H1 (cell line): ENCODE measurements at regions not wholly inside any gene's neighbourhood (a gene's known extent, or its start where the extent isn't known, plus 50 kb on each side); places are given as distances from the start of the nearest gene placed in this dataset.

ENCODE experiments used
- CTCF ChIA-PET: fragments of 300-600 bp; sonication (Branson Sonifier 250); formaldehyde crosslinking; loops from one replicate; lab custom pipeline; 2021; ENCODE audit not compliant: partially characterized antibody; lab: Charles Lee
- POLR2A ChIA-PET: fragments of 300-600 bp; sonication (Branson Sonifier 250); formaldehyde crosslinking; loops from one replicate; lab custom pipeline; 2021; ENCODE audit warnings: inconsistent platforms; ENCODE audit not compliant: partially characterized antibody; lab: Charles Lee
- DNase-seq, 2 experiments: peaks; one replicate each; pipeline versions ENCODE4 v3.0.0 to v3.0.0-alpha.2; 2010 to 2022; ENCODE audit warnings: low spot score in 2 of 2, low read depth in 1 of 2, mixed read lengths in 1 of 2
- FAIRE-seq: peaks from 2 replicates; lab custom pipeline; 2011; peaks lifted over from hg19 to GRCh38; lab: Jason Lieb, UNC
- H2AFZ ChIP-seq: 2 replicates; pipeline ENCODE4 v1.8.1; 2012; ENCODE audit warnings: low read length, inconsistent platforms
- H2AK5ac ChIP-seq: 2 replicates; pipeline ENCODE4 v1.6.1; 2013; ENCODE audit warnings: low read depth, low read length
- H2BK120ac ChIP-seq: replicated peaks from 2 replicates; pipeline ENCODE3; 2013; ENCODE audit warnings: low read depth, low read length, inconsistent platforms
- H2BK12ac ChIP-seq: 2 replicates; pipeline ENCODE4 v1.6.1; 2013; ENCODE audit warnings: low read depth, low read length
- H2BK15ac ChIP-seq: 2 replicates; pipeline ENCODE4 v1.6.1; 2013; ENCODE audit warnings: low read length
- H2BK20ac ChIP-seq: 2 replicates; pipeline ENCODE4 v1.6.1; 2013; ENCODE audit warnings: low read length
- H2BK5ac ChIP-seq: 2 replicates; pipeline ENCODE4 v1.6.1; 2013; ENCODE audit warnings: low read depth, low read length
- H3K14ac ChIP-seq: 2 replicates; pipeline ENCODE4 v1.6.1; 2013; ENCODE audit warnings: inconsistent platforms; ENCODE audit not compliant: insufficient read length
- H3K18ac ChIP-seq: 2 replicates; pipeline ENCODE4 v1.6.1; 2013; ENCODE audit warnings: low read length; ENCODE audit errors: extremely low read depth
- H3K23ac ChIP-seq: 2 replicates; pipeline ENCODE4 v1.6.1; 2013; ENCODE audit warnings: inconsistent platforms; ENCODE audit not compliant: insufficient read length
- H3K23me2 ChIP-seq: 2 replicates; pipeline ENCODE4 v1.6.1; 2013; ENCODE audit warnings: low read depth, low read length
- H3K27ac ChIP-seq: 2 replicates; pipeline ENCODE4 v1.6.1; 2011; ENCODE audit warnings: low read depth, low read length, inconsistent platforms
- H3K27me3 ChIP-seq, 4 experiments: replicated peaks in 1 of 4; 1 replicate in 1 of 4; 2 replicates in 3 of 4; pipeline versions ENCODE4 v1.6.1 to v1.8.1; 2011 to 2013; ENCODE audit warnings: low read length in 3 of 4, mild to moderate bottlenecking in 3 of 4, inconsistent platforms in 2 of 4, mixed read lengths in 2 of 4, moderate library complexity in 1 of 4; ENCODE audit not compliant: control insufficient read depth in 3 of 4, insufficient read depth in 3 of 4; ENCODE audit errors: extremely low read depth in 1 of 4
- H3K36me3 ChIP-seq, 4 experiments: 2 replicates each; pipeline versions ENCODE4 v1.6.1 to v1.8.1; 2011 to 2013; ENCODE audit warnings: mild to moderate bottlenecking in 4 of 4, low read length in 3 of 4, moderate library complexity in 2 of 4, control low read depth in 1 of 4, inconsistent platforms in 1 of 4; ENCODE audit not compliant: insufficient read depth in 4 of 4, control insufficient read depth in 2 of 4
- H3K4ac ChIP-seq: replicated peaks from 2 replicates; pipeline ENCODE3; 2013; ENCODE audit warnings: low read length, low read depth, mixed read lengths, inconsistent platforms; ENCODE audit not compliant: insufficient read length
- H3K4me1 ChIP-seq, 4 experiments: replicated peaks in 1 of 4; 1 replicate in 1 of 4; 2 replicates in 3 of 4; pipeline versions ENCODE4 v1.6.1 to v1.8.1; 2011 to 2013; ENCODE audit warnings: low read length in 3 of 4, inconsistent platforms in 2 of 4, mixed read lengths in 1 of 4; ENCODE audit not compliant: insufficient read depth in 4 of 4, control insufficient read depth in 3 of 4
- H3K4me2 ChIP-seq, 2 experiments: 2 replicates each; pipeline versions ENCODE4 v1.6.1 to v1.8.1; 2011 to 2013; ENCODE audit warnings: low read depth in 2 of 2, low read length in 2 of 2, control low read depth in 1 of 2, inconsistent platforms in 1 of 2, mild to moderate bottlenecking in 1 of 2; ENCODE audit not compliant: insufficient read depth in 1 of 2
- H3K4me3 ChIP-seq, 4 experiments: fragments of 200-600, 300-600 bp in 1 of 4; sonication (generic), shearing (Covaris generic), sonication (Bioruptor Twin) in 1 of 4; 2 replicates each; pipeline versions ENCODE4 v1.5.1 to v1.8.1; 2011 to 2016; ENCODE audit warnings: low read length in 4 of 4, low read depth in 3 of 4, control low read depth in 2 of 4, inconsistent platforms in 2 of 4, mild to moderate bottlenecking in 2 of 4, mixed read lengths in 1 of 4, moderate library complexity in 1 of 4; ENCODE audit not compliant: insufficient read depth in 2 of 4; ENCODE audit errors: extremely low read depth in 1 of 4
- H3K56ac ChIP-seq: replicated peaks from 2 replicates; pipeline ENCODE3; 2013; ENCODE audit warnings: low read depth, mild to moderate bottlenecking, mixed read lengths, low read length, inconsistent platforms; ENCODE audit not compliant: insufficient read length
- H3K79me1 ChIP-seq: 2 replicates; pipeline ENCODE4 v1.6.1; 2013; ENCODE audit warnings: low read depth, low read length, control low read depth
- H3K79me2 ChIP-seq, 2 experiments: 2 replicates each; pipeline versions ENCODE4 v1.6.1 to v1.8.1; 2012 to 2013; ENCODE audit warnings: low read length in 2 of 2, mild to moderate bottlenecking in 2 of 2, inconsistent platforms in 1 of 2; ENCODE audit not compliant: insufficient read depth in 2 of 2, control insufficient read depth in 1 of 2
- H3K9ac ChIP-seq, 4 experiments: replicated peaks in 1 of 4; 1 replicate in 1 of 4; 2 replicates in 3 of 4; pipeline versions ENCODE4 v1.6.1 to v1.8.1; 2011 to 2013; ENCODE audit warnings: low read depth in 3 of 4, low read length in 3 of 4, control low read depth in 2 of 4, mild to moderate bottlenecking in 2 of 4, moderate library complexity in 2 of 4, inconsistent platforms in 1 of 4; ENCODE audit errors: extremely low read depth in 1 of 4
- H3K9me3 ChIP-seq, 2 experiments: 2 replicates each; pipeline versions ENCODE4 v1.6.1 to v1.8.1; 2012 to 2013; ENCODE audit warnings: mild to moderate bottlenecking in 2 of 2, moderate library complexity in 2 of 2, control low read depth in 1 of 2, inconsistent platforms in 1 of 2, low read depth in 1 of 2, low read length in 1 of 2, mixed read lengths in 1 of 2; ENCODE audit not compliant: insufficient read depth in 2 of 2
- H4K20me1 ChIP-seq, 2 experiments: replicated peaks in 1 of 2; 2 replicates each; pipeline versions ENCODE3 to v1.8.1; 2011 to 2013; ENCODE audit warnings: inconsistent platforms in 2 of 2, low read length in 2 of 2, mild to moderate bottlenecking in 1 of 2; ENCODE audit not compliant: insufficient read depth in 2 of 2, control insufficient read depth in 1 of 2
- H4K5ac ChIP-seq: 2 replicates; pipeline ENCODE4 v1.6.1; 2013; ENCODE audit warnings: low read length, low read depth, mixed read lengths, inconsistent platforms; ENCODE audit not compliant: insufficient read length
- H4K8ac ChIP-seq: 2 replicates; pipeline ENCODE4 v1.8.0; 2013; ENCODE audit warnings: mild to moderate bottlenecking, moderate library complexity, low read length, inconsistent platforms; ENCODE audit not compliant: insufficient read depth; ENCODE audit errors: extremely low read depth
- H4K91ac ChIP-seq: replicated peaks from 2 replicates; pipeline ENCODE3; 2013; ENCODE audit warnings: low read length, mixed read lengths, inconsistent platforms; ENCODE audit not compliant: insufficient read length
- ASH2L ChIP-seq: fragments of 200-600, 300-600 bp; sonication (generic); IDR thresholded peaks from one replicate; pipeline ENCODE4 v1.7.1; 2017; ENCODE audit warnings: low read length
- CBX5 ChIP-seq: fragments of 300-800, 300-1000 bp; sonication (generic); IDR thresholded peaks from 2 replicates; pipeline ENCODE4 v1.7.1; 2016; ENCODE audit warnings: antibody characterized with exemption, low read length, low read depth
- EP300 ChIP-seq, 2 experiments: IDR thresholded peaks; 1 replicate in 1 of 2; 2 replicates in 1 of 2; pipeline ENCODE4 v1.6.1; 2011 to 2012; ENCODE audit warnings: low read depth in 2 of 2, low read length in 2 of 2, mild to moderate bottlenecking in 2 of 2, borderline replicate concordance in 1 of 2, inconsistent platforms in 1 of 2, moderate library complexity in 1 of 2
- EZH2 ChIP-seq: fragments of 200-600 bp; sonication (generic); IDR thresholded peaks from 2 replicates; pipeline ENCODE4 v1.7.1; 2012; ENCODE audit warnings: low read depth, mild to moderate bottlenecking, moderate library complexity, low read length, inconsistent platforms; ENCODE audit not compliant: severe bottlenecking
- JUND ChIP-seq: IDR thresholded peaks from 2 replicates; pipeline ENCODE4 v1.6.1; 2011; ENCODE audit warnings: mild to moderate bottlenecking, improper control_type of control experiment, low read length
- PHF8 ChIP-seq: fragments of 200-600 bp; sonication (generic); conservative IDR thresholded peaks from 2 replicates; pipeline ENCODE4 v1.7.1; 2012; ENCODE audit warnings: low read depth, mild to moderate bottlenecking, inconsistent platforms, low read length, moderate library complexity
- POLR2A ChIP-seq, 2 experiments: IDR thresholded peaks; 1 replicate in 1 of 2; 2 replicates in 1 of 2; pipeline ENCODE4 v1.6.1; 2011; ENCODE audit warnings: low read depth in 2 of 2, low read length in 2 of 2, mild to moderate bottlenecking in 2 of 2; ENCODE audit errors: control extremely low read depth in 1 of 2
- RFX5 ChIP-seq: IDR thresholded peaks from 2 replicates; pipeline ENCODE4 v1.6.1; 2011; ENCODE audit warnings: low read depth, low read length, improper control_type of control experiment, borderline replicate concordance
- SAP30 ChIP-seq: fragments of 300-600 bp; sonication (generic); IDR thresholded peaks from 2 replicates; pipeline ENCODE4 v1.7.1; 2012; ENCODE audit warnings: low read length, moderate library complexity, mild to moderate bottlenecking, inconsistent platforms; ENCODE audit not compliant: insufficient read depth, insufficient replicate concordance
- WGBS, 2 experiments: shearing (Covaris generic) in 1 of 2; methylation state at CpG; one replicate each; pipeline versions ENCODE4 v1.1.6 to v1.1.7; 2013 to 2015; ENCODE audit warnings: low lambda C conversion rate in 2 of 2, mixed read lengths in 2 of 2, inconsistent platforms in 1 of 2, low coverage in 1 of 2, missing lambda C conversion rate in 1 of 2; ENCODE audit not compliant: insufficient replicate concordance in 2 of 2, insufficient coverage in 1 of 2, insufficient read length in 1 of 2; ENCODE audit errors: extremely low coverage in 1 of 2, missing lambda C conversion rate in 1 of 2; 5-methylcytosine and 5-hydroxymethylcytosine counted together
- TF ChIP-seq, protein P1 (sequence below), 3 experiments: IDR thresholded peaks; 1 replicate in 2 of 3; 2 replicates in 1 of 3; pipeline versions ENCODE4 v1.5.1 to v1.6.1; 2011; ENCODE audit warnings: low read length in 3 of 3, mild to moderate bottlenecking in 3 of 3, inconsistent platforms in 2 of 3, low read depth in 1 of 3, moderate library complexity in 1 of 3; ENCODE audit not compliant: insufficient read depth in 1 of 3; ENCODE audit errors: control extremely low read depth in 1 of 3
- TF ChIP-seq, protein P2 (sequence below): IDR thresholded peaks from 2 replicates; pipeline ENCODE4 v1.6.1; 2011; ENCODE audit warnings: low read length, improper control_type of control experiment

DNA sequence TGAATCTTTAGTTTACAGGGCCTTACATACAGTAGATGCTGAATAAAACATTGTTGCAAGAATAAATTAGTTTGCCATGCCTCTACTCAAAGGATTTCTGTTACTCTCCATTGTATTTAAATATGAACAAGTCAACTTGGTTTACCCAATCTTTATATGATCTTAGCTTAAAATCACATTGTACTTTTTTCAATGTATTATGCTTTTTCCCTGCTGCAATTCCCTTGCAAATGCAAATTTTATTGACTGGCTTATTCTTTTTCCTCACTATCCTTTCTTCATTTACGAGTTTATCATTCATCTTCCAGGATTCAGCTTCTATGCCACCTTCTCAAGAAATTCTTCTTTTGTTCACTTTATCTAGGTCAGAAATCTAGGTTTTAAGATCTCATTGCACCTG, 571.4 kb upstream of the ZNF804A start:
- Histone ChIP-seq H3K18ac (no peak overlapping the region), H2BK5ac (no peak overlapping the region), H2BK120ac (no peak overlapping the region), H3K4ac (no peak overlapping the region), H3K23ac (no peak overlapping the region), H4K20me1 (no peaks in the 10 kb centered on the region), H2AK5ac (no peak overlapping the region), H3K14ac (no peak overlapping the region), H3K27me3 (no peaks in the 10 kb centered on the region), H3K56ac (no peak overlapping the region), H3K9me3 (no peaks in the 10 kb centered on the region), H3K4me3 (no peak overlapping the region), H4K5ac (no peak overlapping the region), H2BK20ac (no peak overlapping the region), H4K91ac (no peak overlapping the region), H3K9ac (no peak overlapping the region), H3K23me2 (no peaks in the 10 kb centered on the region), H3K27ac (no peak overlapping the region), H3K36me3 (no peaks in the 10 kb centered on the region), H2AFZ (no peak overlapping the region), H2BK12ac (no peak overlapping the region), H2BK15ac (no peak overlapping the region), H3K79me1 (no peaks in the 10 kb centered on the region), H3K79me2 (no peaks in the 10 kb centered on the region), H4K8ac (no peak overlapping the region), H3K4me1 (0 out of 7 replicates have a peak, but pooled peaks cover 0 to 2% (median 0%) of the 10 kb centered on the region in 4 experiments), H3K4me2 (no peak overlapping the region)
- no peak for DNase-seq
- FAIRE-seq: peak; percentile 63
- POLR2A ChIA-PET: no interaction called here
- WGBS, 2 experiments: 92% methylated on average over 1 of the region's 1 CpG; no CpG with 5 or more reads in 1 of the 2 experiments
- CTCF ChIA-PET: interaction anchor here (0.7 kb wide), 1 partner anchor 316 kb away, joined by 3 read pairs; no protein-coding TSS in a partner anchor
- TF ChIP-seq, protein P1, sequence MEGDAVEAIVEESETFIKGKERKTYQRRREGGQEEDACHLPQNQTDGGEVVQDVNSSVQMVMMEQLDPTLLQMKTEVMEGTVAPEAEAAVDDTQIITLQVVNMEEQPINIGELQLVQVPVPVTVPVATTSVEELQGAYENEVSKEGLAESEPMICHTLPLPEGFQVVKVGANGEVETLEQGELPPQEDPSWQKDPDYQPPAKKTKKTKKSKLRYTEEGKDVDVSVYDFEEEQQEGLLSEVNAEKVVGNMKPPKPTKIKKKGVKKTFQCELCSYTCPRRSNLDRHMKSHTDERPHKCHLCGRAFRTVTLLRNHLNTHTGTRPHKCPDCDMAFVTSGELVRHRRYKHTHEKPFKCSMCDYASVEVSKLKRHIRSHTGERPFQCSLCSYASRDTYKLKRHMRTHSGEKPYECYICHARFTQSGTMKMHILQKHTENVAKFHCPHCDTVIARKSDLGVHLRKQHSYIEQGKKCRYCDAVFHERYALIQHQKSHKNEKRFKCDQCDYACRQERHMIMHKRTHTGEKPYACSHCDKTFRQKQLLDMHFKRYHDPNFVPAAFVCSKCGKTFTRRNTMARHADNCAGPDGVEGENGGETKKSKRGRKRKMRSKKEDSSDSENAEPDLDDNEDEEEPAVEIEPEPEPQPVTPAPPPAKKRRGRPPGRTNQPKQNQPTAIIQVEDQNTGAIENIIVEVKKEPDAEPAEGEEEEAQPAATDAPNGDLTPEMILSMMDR (IDR thresholded peaks at IDR 0.05; ENCODE audit: control extremely low read depth in 1 of 3, insufficient read depth in 1 of 3, low read depth in 1 of 3, low read length in 3 of 3): no peak
- no peak for TF ChIP-seq EP300 (IDR thresholded peaks at IDR 0.05; ENCODE audit: borderline replicate concordance in 1 of 2, low read depth in 2 of 2, low read length in 2 of 2)
- TF ChIP-seq, protein P2, sequence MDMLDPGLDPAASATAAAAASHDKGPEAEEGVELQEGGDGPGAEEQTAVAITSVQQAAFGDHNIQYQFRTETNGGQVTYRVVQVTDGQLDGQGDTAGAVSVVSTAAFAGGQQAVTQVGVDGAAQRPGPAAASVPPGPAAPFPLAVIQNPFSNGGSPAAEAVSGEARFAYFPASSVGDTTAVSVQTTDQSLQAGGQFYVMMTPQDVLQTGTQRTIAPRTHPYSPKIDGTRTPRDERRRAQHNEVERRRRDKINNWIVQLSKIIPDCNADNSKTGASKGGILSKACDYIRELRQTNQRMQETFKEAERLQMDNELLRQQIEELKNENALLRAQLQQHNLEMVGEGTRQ: no peak
- no peak for TF ChIP-seq CBX5
- TF ChIP-seq POLR2A (IDR thresholded peaks at IDR 0.05; ENCODE audit: control extremely low read depth in 1 of 2, low read depth in 2 of 2, low read length in 2 of 2): no peak
- no peak for TF ChIP-seq JUND
- no peak for TF ChIP-seq PHF8
- TF ChIP-seq RFX5: no peak
- no peak for TF ChIP-seq ASH2L
- TF ChIP-seq EZH2: no peak
- TF ChIP-seq SAP30: no peak
